Activated B cell treated with CpG ODN at 0.5 μM for 24 hours (primary cell): ENCODE measurements at regions not wholly inside any gene's neighbourhood (a gene's known extent, or its start where the extent isn't known, plus 50 kb on each side); places are given as distances from the start of the nearest gene placed in this dataset.
"Not testable (repeated sequence)": the region's sequence is repeated elsewhere in the genome, so short reads cannot be mapped to it uniquely, and the experiment has no call there.

Source experiments
- ATAC-seq: fragments of 200-7000 bp; cut with Tn5 transposase; one replicate; pipeline ENCODE4 v1.10.0; 2021; ENCODE audit warnings: low read depth, mild to moderate bottlenecking, moderate library complexity
- CTCF ChIA-PET: fragments of 350-600 bp; sonication (Branson Sonifier 250); formaldehyde crosslinking; loops from one replicate; lab custom pipeline; 2021; ENCODE audit warnings: antibody characterized with exemption; lab: Charles Lee
- POLR2A ChIA-PET: fragments of 350-600 bp; sonication (Branson Sonifier 250); formaldehyde crosslinking; loops from one replicate; lab custom pipeline; 2021; ENCODE audit warnings: antibody characterized with exemption; lab: Charles Lee
- DNase-seq: peaks from one replicate; pipeline ENCODE4 v3.0.0; 2022
- H3K27ac Mint-ChIP-seq: one replicate; pipeline ENCODE4 v1.8.0; 2020; ENCODE audit warnings: mixed read lengths
- H3K27me3 Mint-ChIP-seq: one replicate; pipeline ENCODE4 v1.8.0; 2021; ENCODE audit warnings: mixed read lengths
- H3K36me3 Mint-ChIP-seq: one replicate; pipeline ENCODE4 v1.8.0; 2021; ENCODE audit warnings: low read depth, mixed read lengths
- H3K4me1 Mint-ChIP-seq: one replicate; pipeline ENCODE4 v1.8.0; 2021; ENCODE audit warnings: mixed read lengths
- H3K4me3 Mint-ChIP-seq: one replicate; pipeline ENCODE4 v1.8.0; 2020; ENCODE audit warnings: mild to moderate bottlenecking, mixed read lengths
- H3K9me3 Mint-ChIP-seq: one replicate; pipeline ENCODE4 v1.8.0; 2020; ENCODE audit warnings: mixed read lengths
- CTCF ChIP-seq: fragments of 200-600 bp; IDR thresholded peaks from one replicate; pipeline ENCODE4 v1.8.0; 2022; ENCODE audit warnings: antibody characterized with exemption, mild to moderate bottlenecking
- intact Hi-C: fragments of 100-400 bp; cut with micrococcal nuclease; formaldehyde crosslinking; loops from one replicate; pipeline ENCODE4 v1.15.1; 2024

DNA sequence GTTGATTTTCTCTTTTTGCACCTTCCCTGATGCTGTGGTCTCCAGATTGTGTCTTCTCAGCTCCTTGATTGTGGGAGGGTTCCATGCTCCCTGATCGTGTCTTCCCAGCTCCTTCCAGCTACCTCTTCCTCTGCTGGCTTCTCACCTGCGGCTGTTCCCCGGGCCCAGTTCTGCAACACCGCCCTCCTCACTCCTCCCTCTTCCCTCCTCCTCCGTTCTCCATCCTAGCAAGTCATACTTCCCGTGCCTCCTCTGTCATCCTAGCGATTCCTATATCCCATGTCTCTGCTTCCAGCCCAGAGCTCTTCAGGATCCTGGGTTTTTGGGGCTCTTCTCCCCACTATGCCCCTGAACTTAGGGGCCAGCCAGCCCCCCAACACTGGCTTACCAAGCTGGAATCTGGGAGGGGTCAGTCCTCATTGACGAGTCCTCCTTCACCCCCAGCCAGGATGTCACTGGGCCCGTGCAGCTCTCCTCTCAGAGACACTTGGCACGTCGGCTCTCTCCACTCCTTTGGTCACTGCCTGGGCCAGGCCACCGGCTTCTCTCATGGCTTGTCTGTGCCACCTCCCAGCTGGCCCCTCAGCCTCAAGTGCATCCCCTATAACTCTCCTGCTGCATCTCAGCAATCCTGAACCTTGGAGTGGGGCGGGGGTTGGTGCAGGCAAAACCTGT, 255.4 kb upstream of the MVB12B start:
- no peaks in the 10 kb centered on the region for H3K4me1 Mint-ChIP-seq
- intact Hi-C loops, result no loop called here
- H3K4me3 Mint-ChIP-seq, result no peak overlapping the region
- H3K27ac Mint-ChIP-seq, result no peak overlapping the region
- H3K36me3 Mint-ChIP-seq, result no peaks in the 10 kb centered on the region
- no peaks in the 10 kb centered on the region for H3K9me3 Mint-ChIP-seq
- TF ChIP-seq CTCF, result no peak
- POLR2A ChIA-PET, result no interaction called here
- CTCF ChIA-PET, result no interaction called here
- peaks cover 12% of the 10 kb centered on the region for H3K27me3 Mint-ChIP-seq
- DNase-seq, result no peak
- ATAC-seq, result no peak

GRCh38 chr9:126077656-126078055, 249.0 kb upstream of the MVB12B start:
- intact Hi-C loops, CTCF ChIA-PET, H3K36me3 Mint-ChIP-seq, H3K4me1 Mint-ChIP-seq, H3K9me3 Mint-ChIP-seq, H3K27ac Mint-ChIP-seq, POLR2A ChIA-PET, ATAC-seq, DNase-seq, H3K4me3 Mint-ChIP-seq: not testable (repeated sequence)
- peaks cover 13% of the 10 kb centered on the region for H3K27me3 Mint-ChIP-seq

DNA sequence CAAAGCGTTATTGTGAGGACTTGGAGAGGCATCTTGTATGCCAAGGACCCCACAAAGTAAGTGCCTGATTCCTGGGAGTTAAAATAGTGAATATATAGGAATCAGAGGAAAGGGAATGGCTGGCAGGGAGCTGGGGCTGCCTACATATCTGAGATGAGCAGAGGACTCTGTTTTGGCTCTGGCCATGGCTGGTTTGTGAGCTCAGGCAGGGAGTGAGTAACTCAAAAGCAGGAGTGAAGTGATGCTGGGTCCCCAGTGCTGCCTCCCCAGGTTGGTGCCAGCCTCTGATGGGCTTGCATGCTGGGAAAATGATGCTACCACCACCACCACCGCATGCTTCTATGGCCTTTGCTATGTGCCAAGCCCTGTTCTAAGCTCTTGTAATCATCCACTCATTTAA, 246.0 kb upstream of the MVB12B start:
- no peak for ATAC-seq
- H3K4me3 Mint-ChIP-seq, result no peak overlapping the region
- DNase-seq, result no peak
- no peak overlapping the region for H3K27ac Mint-ChIP-seq
- ChIA-PET POLR2A (no interaction called here), CTCF (no interaction called here)
- TF ChIP-seq CTCF, result no peak
- no peaks in the 10 kb centered on the region for H3K36me3 Mint-ChIP-seq
- H3K9me3 Mint-ChIP-seq, result no peaks in the 10 kb centered on the region
- intact Hi-C loops, result no loop called here
- H3K27me3 Mint-ChIP-seq, result peaks cover 26% of the 10 kb centered on the region
- no peaks in the 10 kb centered on the region for H3K4me1 Mint-ChIP-seq

DNA sequence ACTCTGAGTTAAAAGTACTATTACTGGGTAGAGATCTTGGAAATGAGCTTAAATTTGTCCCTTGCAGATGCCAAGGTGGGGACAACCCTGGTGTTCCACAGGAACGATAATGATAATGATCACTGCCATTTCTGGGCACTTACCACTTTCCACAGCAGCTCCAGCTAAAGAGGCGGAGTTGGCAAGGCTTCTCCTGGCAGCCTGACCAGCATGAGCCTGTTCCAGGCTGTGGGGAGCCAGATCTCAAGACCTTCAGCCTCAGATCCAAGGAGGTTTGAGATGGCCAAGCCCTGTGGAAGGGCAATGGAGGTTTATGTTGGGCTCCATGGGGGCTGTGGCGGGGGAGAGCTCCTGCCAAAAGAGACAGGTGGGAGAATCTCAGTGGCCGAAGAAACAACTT, 244.9 kb upstream of the MVB12B start:
- no peak overlapping the region for H3K4me3 Mint-ChIP-seq
- ChIA-PET POLR2A (no interaction called here), CTCF (no interaction called here)
- no peaks in the 10 kb centered on the region for H3K9me3 Mint-ChIP-seq
- H3K27ac Mint-ChIP-seq, result no peak overlapping the region
- ATAC-seq (no peak), DNase-seq (no peak)
- no peaks in the 10 kb centered on the region for H3K4me1 Mint-ChIP-seq
- H3K36me3 Mint-ChIP-seq, result no peaks in the 10 kb centered on the region
- H3K27me3 Mint-ChIP-seq, result peaks cover 27% of the 10 kb centered on the region
- intact Hi-C loops, result no loop called here
- TF ChIP-seq CTCF, result no peak

DNA sequence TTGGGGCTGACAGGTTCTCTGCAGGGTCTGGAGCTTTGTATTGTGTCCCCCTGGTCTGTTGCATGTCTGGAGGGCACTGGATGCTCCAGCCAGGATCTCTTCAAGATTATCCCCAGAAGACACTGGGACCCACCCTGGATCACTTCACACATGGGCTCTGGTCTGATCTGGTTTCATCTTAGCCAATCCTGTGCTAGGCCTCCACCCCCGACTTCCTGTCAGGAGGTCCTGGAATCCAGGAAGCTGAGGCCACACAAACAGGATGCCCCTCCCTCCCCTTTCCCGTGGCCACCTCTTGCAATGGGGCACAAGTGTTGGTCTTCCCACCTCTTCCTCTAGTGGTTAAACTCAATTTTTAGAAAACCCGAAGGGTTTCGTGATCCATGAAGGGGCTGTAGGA, 242.6 kb upstream of the MVB12B start:
- ATAC-seq, result no peak
- H3K4me3 Mint-ChIP-seq, result no peak overlapping the region

More for the DNA sequence above, 242.6 kb upstream of the MVB12B start:
- intact Hi-C loops, result no loop called here
- no peak for TF ChIP-seq CTCF
- DNase-seq, result no peak
- CTCF ChIA-PET, result no interaction called here
- H3K9me3 Mint-ChIP-seq, result no peaks in the 10 kb centered on the region
- H3K27me3 Mint-ChIP-seq, result peaks cover 24% of the 10 kb centered on the region
- POLR2A ChIA-PET, result no interaction called here
- H3K27ac Mint-ChIP-seq, result no peak overlapping the region
- no peaks in the 10 kb centered on the region for H3K36me3 Mint-ChIP-seq
- H3K4me1 Mint-ChIP-seq, result no peaks in the 10 kb centered on the region
